Astrocyte (in vitro differentiated cells and primary cell): ENCODE measurements at regions not wholly inside any gene's neighbourhood (a gene's known extent, or its start where the extent isn't known, plus 50 kb on each side); places are given as distances from the start of the nearest gene placed in this dataset.

Experiments
- EZH2 ChIP-seq: IDR thresholded peaks from 2 replicates; pipeline ENCODE4 v1.6.1; 2012; ENCODE audit warnings: mild to moderate bottlenecking, low read length, inconsistent platforms; ENCODE audit not compliant: insufficient read depth
- TF ChIP-seq, protein P1 (sequence below): IDR thresholded peaks from 2 replicates; pipeline ENCODE4 v1.5.1; 2011; ENCODE audit warnings: low read depth, mild to moderate bottlenecking, inconsistent platforms, low read length, moderate library complexity; ENCODE audit not compliant: insufficient read depth

DNA sequence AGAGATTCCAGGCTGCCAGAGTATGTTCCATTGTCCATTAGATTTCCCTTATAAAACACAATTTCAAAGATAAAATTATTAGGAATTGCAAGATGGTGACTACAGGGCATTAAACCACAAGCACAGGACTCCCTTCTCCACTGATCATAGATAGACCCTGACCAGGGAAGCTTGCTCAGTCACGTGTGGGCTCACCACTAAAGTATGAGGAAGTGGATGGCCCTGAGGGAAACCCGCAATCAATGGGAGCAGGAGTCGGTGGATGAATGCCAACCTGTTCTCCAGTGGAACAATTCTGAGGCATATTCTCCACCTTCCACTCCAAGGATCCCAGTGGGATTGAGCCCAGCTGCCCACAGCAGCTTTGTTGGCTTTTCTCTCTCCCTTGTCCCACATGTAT, 515.7 kb downstream of the BCOR start:
- TF ChIP-seq EZH2, result no peak
- TF ChIP-seq, protein P1, sequence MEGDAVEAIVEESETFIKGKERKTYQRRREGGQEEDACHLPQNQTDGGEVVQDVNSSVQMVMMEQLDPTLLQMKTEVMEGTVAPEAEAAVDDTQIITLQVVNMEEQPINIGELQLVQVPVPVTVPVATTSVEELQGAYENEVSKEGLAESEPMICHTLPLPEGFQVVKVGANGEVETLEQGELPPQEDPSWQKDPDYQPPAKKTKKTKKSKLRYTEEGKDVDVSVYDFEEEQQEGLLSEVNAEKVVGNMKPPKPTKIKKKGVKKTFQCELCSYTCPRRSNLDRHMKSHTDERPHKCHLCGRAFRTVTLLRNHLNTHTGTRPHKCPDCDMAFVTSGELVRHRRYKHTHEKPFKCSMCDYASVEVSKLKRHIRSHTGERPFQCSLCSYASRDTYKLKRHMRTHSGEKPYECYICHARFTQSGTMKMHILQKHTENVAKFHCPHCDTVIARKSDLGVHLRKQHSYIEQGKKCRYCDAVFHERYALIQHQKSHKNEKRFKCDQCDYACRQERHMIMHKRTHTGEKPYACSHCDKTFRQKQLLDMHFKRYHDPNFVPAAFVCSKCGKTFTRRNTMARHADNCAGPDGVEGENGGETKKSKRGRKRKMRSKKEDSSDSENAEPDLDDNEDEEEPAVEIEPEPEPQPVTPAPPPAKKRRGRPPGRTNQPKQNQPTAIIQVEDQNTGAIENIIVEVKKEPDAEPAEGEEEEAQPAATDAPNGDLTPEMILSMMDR, result no peak
